Stromal cell of bone marrow (primary cell): ENCODE measurements at regions not wholly inside any gene's neighbourhood (a gene's known extent, or its start where the extent isn't known, plus 50 kb on each side); places are given as distances from the start of the nearest gene placed in this dataset.
"Not testable (repeated sequence)": the region's sequence is repeated elsewhere in the genome, so short reads cannot be mapped to it uniquely, and the experiment has no call there.

Experiments
- DNase-seq: peaks from one replicate; pipeline ENCODE4 v3.0.0-alpha.2; 2012; ENCODE audit warnings: low read depth

DNA sequence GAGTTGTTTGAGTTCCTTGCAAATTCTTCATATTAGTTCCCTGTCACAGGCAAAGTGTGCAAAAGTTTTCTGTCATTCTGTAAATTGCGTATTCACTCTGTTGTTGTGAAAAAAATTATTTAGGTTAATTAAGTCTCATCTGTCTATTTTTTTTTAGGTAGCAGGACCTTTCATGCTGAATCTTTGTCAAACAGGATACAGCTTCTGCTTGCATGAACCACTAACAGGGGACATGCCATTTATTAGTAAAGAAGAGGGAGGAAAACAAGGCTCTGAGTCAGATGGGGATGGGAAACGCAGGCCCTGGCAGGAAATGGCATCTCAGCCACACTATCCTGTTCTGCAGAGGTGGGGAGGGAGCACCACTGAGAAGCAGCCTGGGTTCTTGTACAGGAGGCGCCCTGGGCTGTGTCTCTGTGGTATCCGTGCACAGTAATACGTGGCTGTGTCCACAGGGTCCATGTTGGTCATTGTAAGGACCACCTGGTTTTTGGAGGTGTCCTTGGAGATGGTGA is 1243.8 kb downstream of the TMEM121 start:
- not testable (repeated sequence) for DNase-seq

DNA sequence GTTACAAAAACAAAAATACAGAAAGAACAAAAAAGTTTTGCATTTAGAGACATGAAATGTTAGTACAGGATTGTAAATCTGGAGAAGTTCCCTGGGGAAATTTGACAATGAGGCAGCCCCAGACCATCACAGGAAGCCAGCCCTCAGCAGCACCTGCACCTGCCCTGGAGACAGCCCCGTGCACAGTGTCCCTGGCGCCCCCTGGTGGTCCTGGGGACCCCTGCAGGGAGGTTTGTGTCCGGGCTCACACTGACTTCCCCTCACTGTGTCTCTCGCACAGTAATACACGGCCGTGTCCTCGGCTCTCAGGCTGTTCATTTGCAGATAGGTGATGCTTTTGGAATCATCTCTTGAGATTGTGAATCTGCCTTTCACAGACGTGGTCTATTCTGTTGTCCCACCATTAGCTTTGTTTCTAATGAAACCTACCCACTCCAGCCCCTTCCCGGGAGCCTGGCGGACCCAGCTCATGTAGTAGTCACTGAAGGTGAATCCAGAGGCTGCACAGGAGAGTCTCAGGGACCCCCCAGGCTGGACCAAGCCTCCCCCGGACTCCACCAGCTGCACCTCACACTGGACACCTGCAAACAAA is 1248.6 kb downstream of the TMEM121 start:
- not testable (repeated sequence) for DNase-seq

DNA sequence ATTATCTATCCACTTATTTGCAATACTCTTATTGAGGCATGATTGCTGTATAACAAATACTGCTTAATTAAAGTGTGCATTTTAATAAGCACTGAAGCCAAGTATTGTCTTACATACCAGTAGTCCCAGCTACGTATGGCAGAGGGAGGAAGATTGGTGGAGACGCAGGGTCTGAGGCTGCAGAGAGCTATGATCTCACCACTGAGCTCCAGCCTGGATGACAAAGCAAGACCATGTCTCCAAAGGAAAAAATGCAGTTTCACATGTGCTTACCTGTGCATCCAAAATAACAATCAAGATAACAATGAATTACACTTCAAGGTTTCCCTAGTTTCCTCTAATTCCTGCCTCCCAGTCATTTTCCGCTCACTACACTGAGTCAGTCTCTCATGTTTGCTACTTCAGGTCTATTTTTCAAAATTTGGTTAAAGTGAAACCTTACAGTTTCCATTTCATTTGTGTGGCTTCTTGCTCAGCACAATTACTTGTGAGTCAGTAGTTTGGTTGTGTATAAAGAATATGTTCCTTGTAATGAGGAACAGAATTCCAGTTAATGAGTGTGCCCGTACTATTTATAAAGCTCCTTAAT is 1250.1 kb downstream of the TMEM121 start:
- DNase-seq = no peak

DNA sequence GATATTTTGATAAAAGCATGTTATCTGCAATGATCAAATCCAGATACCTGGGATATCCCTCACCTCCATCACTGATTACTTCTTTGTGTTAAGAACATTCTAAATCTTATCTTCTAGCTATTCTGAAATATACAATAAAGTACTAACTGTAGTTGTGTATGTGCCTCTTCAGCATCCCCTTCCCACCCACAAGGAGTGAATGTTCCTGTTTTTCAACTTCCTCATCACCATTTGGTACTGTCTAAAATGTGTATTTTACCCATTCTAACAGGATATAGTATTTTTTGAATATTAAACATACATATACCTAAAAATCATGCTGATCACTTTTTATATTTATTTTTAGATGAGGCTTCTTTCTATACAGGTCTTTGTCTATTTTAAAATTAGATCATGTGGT is 1252.6 kb downstream of the TMEM121 start:
- no peak for DNase-seq

DNA sequence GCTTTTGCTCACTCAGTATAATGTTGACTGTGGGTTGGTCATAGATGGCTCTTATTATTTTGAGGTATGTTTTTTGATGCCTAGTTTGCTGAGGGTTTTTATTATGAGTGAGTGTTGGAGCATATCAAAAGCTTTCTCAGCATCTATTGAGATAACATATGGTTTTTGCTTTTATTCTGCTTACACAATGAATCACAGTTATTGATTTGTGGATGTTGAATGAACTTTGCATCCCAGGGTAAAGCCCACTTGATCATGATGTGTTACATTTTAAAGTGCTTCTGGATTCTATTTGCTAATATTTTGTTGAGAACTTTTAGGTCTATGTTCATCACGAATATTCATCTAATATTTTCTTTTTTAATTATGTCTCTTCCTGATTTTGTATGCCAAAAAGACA is 1260.3 kb downstream of the TMEM121 start:
- no peak for DNase-seq

DNA sequence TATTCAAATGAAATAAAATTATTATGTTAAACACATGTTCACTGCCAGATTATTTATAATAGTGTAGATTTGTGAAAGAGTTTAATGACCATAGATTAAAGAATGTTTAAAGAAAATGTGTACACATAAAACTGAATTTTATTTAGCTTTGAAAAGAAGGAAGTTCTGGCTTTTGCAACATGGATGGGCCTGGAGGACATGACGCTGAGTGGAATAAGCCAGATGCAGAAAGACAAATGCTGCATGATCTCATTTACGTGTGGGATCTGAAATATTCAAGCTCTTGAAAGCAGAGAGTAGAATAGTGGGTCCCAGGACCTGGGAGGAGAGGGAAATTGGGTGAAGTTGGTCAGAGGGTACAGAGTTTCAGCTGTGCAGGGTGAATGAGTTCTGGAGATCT is 1261.2 kb downstream of the TMEM121 start:
- no peak for DNase-seq

DNA sequence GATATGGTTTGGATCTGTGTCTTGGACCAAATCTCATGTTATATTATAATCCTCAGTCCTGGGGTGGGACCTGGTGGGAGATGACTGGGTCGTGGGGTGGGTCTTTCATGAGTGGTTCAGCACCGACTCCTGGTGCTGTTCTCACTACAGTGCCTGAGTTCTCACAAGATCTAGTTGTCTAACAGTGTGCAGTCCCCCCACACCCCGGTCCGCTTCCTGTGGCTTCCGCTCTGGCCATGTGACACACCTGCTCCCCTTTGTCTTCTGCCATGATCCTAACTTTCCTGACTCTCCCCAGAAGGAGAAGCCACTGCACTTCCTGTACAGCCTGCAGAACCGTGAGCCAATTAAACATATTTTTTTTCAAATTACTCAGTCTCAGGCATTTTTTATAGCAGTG is 1262.2 kb downstream of the TMEM121 start:
- no peak for DNase-seq

DNA sequence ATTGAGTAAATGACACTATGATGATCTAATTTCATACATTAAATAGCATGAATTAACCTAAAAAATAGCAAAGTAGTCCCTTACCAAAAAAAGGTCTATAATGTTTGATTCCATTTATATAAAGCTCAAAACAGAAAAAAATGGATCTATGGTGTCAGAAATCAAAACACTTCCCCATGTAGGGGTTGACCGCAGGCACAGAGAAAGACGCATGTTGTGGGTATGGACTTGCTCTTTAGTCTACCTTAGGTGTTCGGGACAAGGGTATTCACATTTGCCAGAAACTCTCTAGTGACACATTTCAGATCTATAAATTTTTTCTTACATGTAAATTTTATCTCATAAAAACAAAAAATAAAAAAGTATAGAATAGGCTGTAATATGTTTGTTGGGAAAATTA is 1262.9 kb downstream of the TMEM121 start:
- no peak for DNase-seq

DNA sequence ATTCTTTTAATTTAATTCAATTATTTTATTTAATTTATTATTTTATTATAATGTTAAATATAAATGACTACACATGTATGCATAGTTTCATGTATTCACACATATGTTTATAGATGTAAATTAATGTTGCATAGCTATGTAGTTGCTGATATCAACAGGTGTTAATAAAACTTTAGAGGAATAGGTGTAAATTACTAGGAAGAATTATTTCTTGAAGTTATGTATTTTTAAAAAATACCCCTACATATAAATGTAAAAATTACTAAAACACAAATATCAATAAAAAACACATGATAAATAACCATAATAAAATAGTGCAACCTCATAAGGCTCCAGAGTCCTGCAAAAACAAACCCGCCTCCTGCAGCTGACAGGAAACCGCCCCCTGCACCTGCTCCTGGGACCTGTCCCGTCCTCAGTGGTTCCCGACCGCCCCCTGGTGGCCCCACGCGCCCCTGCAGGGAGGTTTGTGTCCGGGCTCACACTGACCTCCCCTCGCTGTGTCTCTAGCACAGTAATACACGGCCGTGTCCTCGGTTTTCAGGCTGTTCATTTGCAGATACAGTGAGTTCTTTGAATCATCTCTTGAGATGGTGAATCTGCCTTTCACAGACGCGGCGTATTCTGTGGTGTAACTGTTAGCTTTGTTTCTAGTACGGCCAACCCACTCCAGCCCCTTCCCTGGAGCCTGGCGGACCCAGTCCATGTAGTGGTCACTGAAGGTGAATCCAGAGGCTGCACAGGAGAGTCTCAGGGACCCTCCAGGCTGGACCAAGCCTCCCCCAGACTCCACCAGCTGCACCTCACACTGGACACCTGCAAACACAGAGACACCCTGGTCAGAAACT is 1264.0 kb downstream of the TMEM121 start:
- DNase-seq = no peak

DNA sequence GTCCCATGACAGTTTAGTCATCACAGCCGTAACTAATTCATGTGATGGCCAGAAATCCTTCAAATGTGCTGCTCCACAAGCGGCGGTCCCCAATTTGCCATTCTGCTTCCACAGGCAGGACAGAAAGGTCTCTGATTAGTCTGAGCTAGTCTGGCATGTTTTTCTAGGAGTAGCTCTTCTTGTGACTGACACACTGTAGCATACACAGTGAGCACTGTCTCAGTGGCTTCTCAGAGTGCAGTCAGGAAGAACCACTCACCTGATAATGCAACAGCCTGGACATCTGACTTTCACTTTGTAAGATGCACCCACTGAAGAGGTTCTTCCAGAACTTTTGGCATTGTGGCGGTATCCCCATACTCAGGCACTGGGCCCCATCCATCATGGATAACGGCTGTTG is 1266.2 kb downstream of the TMEM121 start:
- DNase-seq = no peak

DNA sequence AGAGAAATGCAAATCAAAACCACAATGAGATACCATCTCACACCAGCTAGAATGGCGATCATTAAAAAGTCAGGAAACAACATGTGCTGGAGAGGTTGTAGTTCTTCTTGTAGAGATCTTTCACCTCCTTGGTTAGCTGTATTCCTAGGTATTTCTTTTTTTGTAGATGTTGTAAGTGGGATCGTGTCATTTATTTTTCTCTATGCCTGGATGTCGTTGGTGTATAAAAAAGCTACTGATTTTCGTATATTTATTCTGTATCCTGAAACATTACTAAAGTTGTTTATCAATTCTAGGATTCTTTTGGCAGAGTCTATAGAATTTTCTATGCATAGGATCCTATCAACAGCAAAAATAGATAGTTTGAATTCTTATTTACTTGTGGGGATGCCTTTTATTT is 1271.8 kb downstream of the TMEM121 start:
- DNase-seq = not testable (repeated sequence)

DNA sequence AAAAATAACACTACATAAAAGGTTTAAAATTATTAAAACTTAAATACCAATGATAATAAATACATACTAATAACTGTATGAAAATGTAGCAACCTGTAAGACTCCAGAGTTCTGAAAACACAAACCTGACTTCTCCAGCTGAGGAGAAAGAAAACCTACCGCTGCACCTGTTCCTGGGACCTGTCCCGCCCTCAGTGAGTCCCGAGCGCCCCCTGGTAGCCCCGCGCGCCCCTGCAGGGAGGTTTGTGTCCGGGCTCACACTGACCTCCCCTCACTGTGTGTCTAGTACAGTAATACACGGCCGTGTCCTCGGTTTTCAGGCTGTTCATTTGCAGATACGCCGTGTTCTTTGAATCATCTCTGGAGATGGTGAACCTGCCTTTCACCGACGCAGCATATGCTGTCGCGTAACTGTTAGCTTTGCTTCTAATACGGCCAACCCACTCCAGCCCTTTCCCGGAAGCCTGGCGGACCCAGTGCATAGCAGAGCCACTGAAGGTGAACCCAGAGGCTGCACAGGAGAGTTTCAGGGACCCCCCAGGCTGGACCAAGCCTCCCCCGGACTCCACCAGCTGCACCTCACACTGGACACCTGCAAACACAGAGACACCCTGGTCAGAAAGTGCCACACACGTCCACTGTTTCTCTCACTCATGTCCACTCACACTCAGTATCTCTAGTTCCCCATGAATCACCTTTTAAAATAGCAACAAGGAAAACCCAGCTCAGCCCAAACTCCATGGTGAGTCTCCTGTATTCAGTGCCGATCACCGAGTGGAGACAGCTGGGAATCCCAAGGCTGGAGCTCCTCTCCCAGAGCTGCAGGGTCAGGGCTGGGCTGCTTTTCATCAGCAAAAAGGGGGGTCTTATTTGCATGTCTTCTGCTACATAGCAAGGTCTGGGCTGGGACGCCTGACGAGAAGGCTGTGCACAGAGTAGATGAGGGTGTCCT is 1276.3 kb downstream of the TMEM121 start:
- no peak for DNase-seq

DNA sequence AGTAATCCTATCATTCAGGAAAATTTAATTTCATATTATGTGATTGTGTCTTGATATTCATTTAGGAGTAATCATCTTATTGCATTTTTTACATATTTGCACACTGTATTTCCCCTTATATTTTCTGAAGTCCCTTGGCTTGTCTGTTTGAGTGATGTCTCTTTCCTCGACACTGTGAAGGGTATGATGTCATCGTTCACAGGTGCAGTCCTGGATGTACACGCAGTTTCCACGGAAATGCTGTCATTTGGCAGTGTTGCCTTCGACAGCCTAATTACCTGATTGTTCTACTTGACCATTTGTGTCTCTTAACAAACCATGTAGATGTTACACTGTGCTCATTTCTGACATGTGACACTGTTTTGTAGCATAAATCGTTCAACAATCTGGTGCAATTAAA is 1277.0 kb downstream of the TMEM121 start:
- no peak for DNase-seq

DNA sequence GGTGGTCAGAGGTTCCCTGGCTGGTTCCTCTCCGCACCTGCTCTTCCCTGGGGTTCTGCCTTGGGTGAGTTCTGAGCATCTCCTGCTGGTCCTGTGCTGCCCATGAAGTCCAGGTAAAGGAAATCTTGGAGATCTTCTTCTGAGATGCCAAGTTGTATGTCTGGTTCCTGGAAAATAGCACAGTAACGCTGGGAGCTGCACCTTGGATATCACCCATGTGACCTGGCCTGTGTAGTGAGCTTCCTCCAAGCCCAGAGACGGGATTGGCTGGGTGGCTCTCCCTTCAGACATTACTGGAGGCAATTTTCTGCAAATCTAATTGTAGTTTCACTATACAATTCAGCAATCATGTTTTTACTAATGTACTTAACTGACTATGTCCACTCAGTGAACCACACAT is 1281.1 kb downstream of the TMEM121 start:
- no peak for DNase-seq

DNA sequence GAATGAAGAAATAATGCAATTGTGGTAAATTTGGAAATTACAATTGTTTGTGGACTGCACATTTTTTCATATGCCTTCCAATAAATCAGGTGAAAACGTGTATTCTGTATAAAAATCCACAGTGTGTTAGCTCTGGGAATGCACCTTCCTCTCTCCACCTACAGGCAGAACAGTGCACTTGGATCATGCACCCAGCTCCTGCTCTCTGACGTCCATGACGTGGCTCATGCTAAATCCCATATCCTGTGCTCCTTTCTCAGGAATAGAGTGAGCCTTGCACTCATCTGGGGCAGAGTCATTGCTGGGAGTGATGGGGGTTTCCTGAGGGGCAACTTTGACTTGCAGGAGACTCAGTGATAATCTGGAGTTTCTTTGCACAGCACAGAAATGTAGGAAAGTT is 1282.1 kb downstream of the TMEM121 start:
- no peak for DNase-seq

DNA sequence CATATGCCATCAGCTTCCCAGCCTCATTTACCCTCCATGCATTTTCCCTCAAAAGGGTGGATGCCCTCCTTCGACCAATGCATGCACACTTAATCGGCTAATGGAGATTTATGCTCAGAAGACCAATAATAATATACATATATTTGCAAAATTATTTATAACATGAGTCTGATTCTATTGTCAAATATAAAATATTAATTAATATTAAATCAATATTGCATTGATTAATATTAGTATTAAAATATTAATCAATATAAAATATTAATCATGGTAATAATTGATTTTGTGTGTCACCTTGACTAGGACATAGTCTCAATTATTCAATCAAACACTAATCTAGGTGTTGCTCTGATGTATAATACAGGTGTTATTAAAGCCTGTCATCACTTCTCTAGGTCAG is 1282.5 kb downstream of the TMEM121 start:
- DNase-seq = no peak

DNA sequence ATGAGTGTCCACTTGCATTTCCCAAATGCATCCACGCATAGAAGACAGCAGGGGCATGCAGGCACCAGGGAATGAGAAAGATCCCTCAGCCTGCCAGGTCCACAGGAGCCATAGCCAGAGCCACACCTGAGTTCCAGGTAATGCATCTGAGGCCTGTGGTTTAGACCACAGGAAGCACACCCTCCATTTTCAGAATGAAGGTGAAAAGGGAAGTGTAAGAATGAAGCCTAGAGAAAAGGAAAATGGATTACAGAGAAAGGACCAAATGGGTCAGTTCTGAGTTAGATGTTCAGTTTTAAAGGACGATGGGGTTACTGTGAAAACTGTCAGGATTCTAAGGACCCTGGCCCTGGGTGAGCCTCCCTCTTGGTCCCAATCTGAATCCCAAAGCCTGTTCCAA is 1283.2 kb downstream of the TMEM121 start:
- no peak for DNase-seq

DNA sequence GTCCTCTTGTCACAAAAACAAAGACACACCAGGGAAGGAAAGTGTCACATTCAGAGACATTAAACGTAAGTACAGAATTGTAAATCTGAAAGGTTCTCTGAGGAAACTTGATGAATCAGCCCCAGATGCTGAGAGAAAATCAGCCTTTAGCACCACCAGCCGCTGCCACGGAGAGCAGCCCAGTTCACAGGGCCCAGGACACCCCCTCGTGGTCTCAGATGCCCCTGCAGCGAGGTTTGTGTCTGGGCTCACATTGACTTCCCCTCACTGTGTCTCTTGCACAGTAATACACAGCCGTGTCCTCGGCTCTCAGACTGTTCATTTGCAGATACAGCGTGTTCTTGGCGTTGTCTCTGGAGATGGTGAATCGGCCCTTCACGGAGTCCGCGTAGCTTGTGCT is 1283.8 kb downstream of the TMEM121 start:
- not testable (repeated sequence) for DNase-seq

DNA sequence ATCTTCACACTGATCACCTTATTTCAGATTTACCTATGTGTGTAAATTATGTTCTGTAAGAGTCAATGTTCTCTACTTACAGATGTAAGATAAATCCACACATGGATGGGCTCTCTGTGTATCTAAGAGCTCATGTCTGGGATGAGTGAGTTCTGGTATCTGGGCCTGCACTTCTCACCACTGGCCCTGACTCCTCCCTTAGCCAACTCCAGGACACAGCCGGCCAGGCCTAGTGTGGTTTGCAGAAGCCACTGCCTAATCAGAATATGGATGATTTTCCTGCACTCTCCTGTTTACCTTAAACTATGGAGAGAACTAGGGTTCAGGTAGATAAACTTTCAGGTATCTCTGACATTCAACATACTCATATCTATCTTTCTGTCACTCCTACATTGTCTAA is 1284.8 kb downstream of the TMEM121 start:
- DNase-seq = no peak

DNA sequence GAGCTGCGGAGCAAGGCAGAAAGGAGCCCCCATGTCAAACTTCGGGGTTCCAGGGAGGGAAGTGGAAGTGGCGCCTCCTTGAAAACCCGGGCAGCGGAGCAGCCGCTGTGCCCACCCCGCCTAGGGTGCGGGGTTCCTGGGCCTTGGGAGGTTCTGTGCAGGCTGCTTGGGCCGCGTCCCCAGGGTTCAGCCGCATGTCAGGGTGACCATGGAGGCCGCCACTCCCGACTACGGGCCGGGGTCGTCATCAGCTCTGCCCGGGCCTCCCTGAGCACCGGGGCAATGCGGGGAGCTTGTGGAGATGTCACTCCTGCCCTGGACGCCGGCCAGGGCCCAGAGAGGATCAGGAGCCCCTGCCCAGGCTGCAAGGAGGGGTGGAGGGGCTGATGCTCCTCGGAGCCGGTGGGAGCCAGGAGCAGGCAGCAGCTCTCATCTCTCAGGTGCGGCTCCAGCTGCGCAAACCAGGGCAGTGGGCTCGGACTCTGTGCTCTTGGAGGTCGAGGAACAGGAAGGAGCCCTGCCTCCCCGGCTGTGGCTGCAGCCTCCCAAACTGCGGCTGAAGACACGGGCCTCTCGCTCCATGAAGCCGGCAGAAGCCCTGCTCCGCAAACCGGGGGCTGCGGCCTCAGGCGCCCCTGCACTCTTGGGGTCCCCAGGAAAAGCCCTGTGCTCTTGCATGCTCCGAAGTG is 1286.5 kb downstream of the TMEM121 start:
- DNase-seq = no peak

DNA sequence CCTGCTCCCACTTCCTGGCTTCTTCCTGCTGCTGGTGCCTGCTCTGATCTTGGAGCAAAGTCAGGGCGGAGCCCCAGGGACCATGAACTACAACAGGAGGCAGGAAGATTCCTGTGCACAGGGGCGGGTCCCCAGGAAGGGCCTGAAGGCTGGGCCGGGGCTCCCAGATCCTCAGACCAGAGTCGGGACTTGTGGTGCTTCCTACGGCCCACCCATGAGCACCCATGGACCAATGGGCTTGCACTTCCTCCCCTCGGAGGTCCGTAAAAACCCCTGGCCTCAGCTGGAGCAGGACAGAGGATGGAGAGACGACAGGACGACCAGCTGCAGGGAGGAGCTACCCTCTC is 1287.1 kb downstream of the TMEM121 start:
- no peak for DNase-seq

DNA sequence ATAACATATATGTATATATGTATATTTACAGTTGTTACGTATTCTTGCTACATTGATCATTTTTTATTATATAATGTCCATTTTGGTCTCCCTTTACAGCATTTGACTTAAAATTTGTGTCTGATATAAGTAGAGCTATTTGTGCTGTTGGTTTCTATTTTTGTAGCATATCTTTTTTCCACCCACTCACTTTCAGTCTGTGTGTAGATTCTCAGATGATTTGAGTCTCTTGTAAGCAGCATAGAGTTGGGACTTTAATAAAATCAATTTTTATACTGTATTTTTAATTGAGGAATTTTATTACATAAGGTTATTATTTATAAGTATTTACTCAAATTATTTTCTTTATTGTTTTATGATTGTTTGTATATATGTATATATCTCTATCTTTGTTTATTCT is 1293.7 kb downstream of the TMEM121 start:
- DNase-seq = no peak
